HEK293T (cell line): ENCODE measurements at regions not wholly inside any gene's neighbourhood (a gene's known extent, or its start where the extent isn't known, plus 50 kb on each side); places are given as distances from the start of the nearest gene placed in this dataset.

Experiments used
- CTCF ChIA-PET: fragments of 350-600 bp; formaldehyde crosslinking; extraction: SDS; loops from one replicate; lab custom pipeline; 2021; ENCODE audit warnings: antibody characterized with exemption, inconsistent platforms; lab: Yijun Ruan, JAX
- POLR2A ChIA-PET: fragments of 350-600 bp; formaldehyde crosslinking; extraction: SDS; loops from one replicate; lab custom pipeline; 2020; ENCODE audit warnings: antibody characterized with exemption, inconsistent platforms; lab: Yijun Ruan, JAX
- DNase-seq: peaks from one replicate; pipeline ENCODE4 v3.0.0; 2012; ENCODE audit warnings: mixed read lengths; ENCODE audit errors: extremely low spot score
- ARNT ChIP-seq: fragments of 450-650 bp; IDR thresholded peaks from 2 replicates; pipeline ENCODE4 v1.6.1; 2017; ENCODE audit warnings: mild to moderate bottlenecking
- BHLHE40 ChIP-seq: fragments of 450-650 bp; IDR thresholded peaks from 2 replicates; pipeline ENCODE4 v1.6.1; 2016; ENCODE audit warnings: mild to moderate bottlenecking, moderate library complexity, borderline replicate concordance
- CTBP1 ChIP-seq: fragments of 450-650 bp; IDR thresholded peaks from 2 replicates; pipeline ENCODE4 v1.6.1; 2016; ENCODE audit warnings: borderline replicate concordance
- ELF4 ChIP-seq: fragments of 450-650 bp; IDR thresholded peaks from 2 replicates; pipeline ENCODE4 v1.6.1; 2017; ENCODE audit warnings: antibody characterized with exemption
- FOXA1 ChIP-seq: fragments of 450-650 bp; IDR thresholded peaks from 2 replicates; pipeline ENCODE4 v1.6.1; 2016; ENCODE audit warnings: mild to moderate bottlenecking
- FOXK2 ChIP-seq: fragments of 450-650 bp; IDR thresholded peaks from 2 replicates; pipeline ENCODE4 v1.6.1; 2016; ENCODE audit warnings: mild to moderate bottlenecking
- FOXM1 ChIP-seq: fragments of 450-650 bp; IDR thresholded peaks from 2 replicates; pipeline ENCODE4 v1.6.1; 2017; ENCODE audit warnings: mild to moderate bottlenecking, borderline replicate concordance
- HDGF ChIP-seq: fragments of 450-650 bp; IDR thresholded peaks from 2 replicates; pipeline ENCODE4 v1.6.1; 2017; ENCODE audit warnings: antibody characterized with exemption, borderline replicate concordance
- L3MBTL2 ChIP-seq: fragments of 450-650 bp; conservative IDR thresholded peaks from 2 replicates; pipeline ENCODE4 v1.6.1; 2016; ENCODE audit warnings: mild to moderate bottlenecking
- LEF1 ChIP-seq: fragments of 450-650 bp; IDR thresholded peaks from 2 replicates; pipeline ENCODE4 v1.6.1; 2017; ENCODE audit warnings: mild to moderate bottlenecking, borderline replicate concordance
- NFRKB ChIP-seq: fragments of 450-650 bp; IDR thresholded peaks from 2 replicates; pipeline ENCODE4 v1.6.1; 2016; ENCODE audit warnings: mild to moderate bottlenecking, moderate library complexity
- PKNOX1 ChIP-seq: fragments of 450-650 bp; IDR thresholded peaks from 2 replicates; pipeline ENCODE4 v1.6.1; 2016
- SP1 ChIP-seq: fragments of 450-650 bp; IDR thresholded peaks from 2 replicates; pipeline ENCODE4 v1.6.1; 2017
- SUZ12 ChIP-seq: fragments of 450-650 bp; IDR thresholded peaks from 2 replicates; pipeline ENCODE4 v1.6.1; 2016; ENCODE audit warnings: mild to moderate bottlenecking
- TARDBP ChIP-seq: fragments of 450-650 bp; IDR thresholded peaks from 2 replicates; pipeline ENCODE4 v1.6.1; 2016
- ZNF384 ChIP-seq: fragments of 450-650 bp; IDR thresholded peaks from 2 replicates; pipeline ENCODE4 v1.6.1; 2016

GRCh38 chr10:128316121-128316726 lies 190.0 kb upstream of the MKI67 start:
- CTCF ChIA-PET: no interaction called here
- no peak for DNase-seq
- TF ChIP-seq NFRKB (no peak), HDGF (no peak), FOXM1 (no peak), SUZ12 (no peak), PKNOX1 (no peak), L3MBTL2 (no peak), ARNT (no peak), ELF4 (no peak), TARDBP (no peak), LEF1 (no peak), BHLHE40 (no peak), ZNF384 (no peak), FOXK2 (no peak), CTBP1 (no peak), SP1 (no peak)
- POLR2A ChIA-PET: no interaction called here

- ChIA-PET POLR2A (no interaction called here), CTCF (no interaction called here)
- no peak for DNase-seq
- no peak for TF ChIP-seq LEF1
- TF ChIP-seq ARNT: no peak
- TF ChIP-seq HDGF: no peak
- TF ChIP-seq FOXA1: no peak
- no peak for TF ChIP-seq SUZ12
- TF ChIP-seq ZNF384: no peak
- TF ChIP-seq SP1: no peak
- TF ChIP-seq NFRKB: no peak
- no peak for TF ChIP-seq BHLHE40
- TF ChIP-seq FOXK2: no peak
- no peak for TF ChIP-seq L3MBTL2
- TF ChIP-seq TARDBP: no peak
- TF ChIP-seq PKNOX1: no peak
- no peak for TF ChIP-seq ELF4
- no peak for TF ChIP-seq CTBP1
- no peak for TF ChIP-seq FOXM1
These were observed 190.7 kb upstream of the MKI67 start for GRCh38 chr10:128316925-128317324.

- CTCF ChIA-PET: no interaction called here
- TF ChIP-seq HDGF: no peak
- TF ChIP-seq ZNF384: no peak
- no peak for TF ChIP-seq FOXK2
- TF ChIP-seq SP1: no peak
- TF ChIP-seq TARDBP: no peak
- TF ChIP-seq FOXA1: no peak
- TF ChIP-seq PKNOX1: no peak
- no peak for TF ChIP-seq L3MBTL2
- TF ChIP-seq CTBP1: no peak
- TF ChIP-seq NFRKB: no peak
- no peak for TF ChIP-seq LEF1
- no peak for TF ChIP-seq FOXM1
- DNase-seq: no peak
- POLR2A ChIA-PET: no interaction called here
These were observed 192.1 kb upstream of the MKI67 start for GRCh38 chr10:128318366-128318765.

- CTCF ChIA-PET: no interaction called here
- no peak for DNase-seq
- POLR2A ChIA-PET: no interaction called here
- TF ChIP-seq SP1: no peak
- no peak for TF ChIP-seq L3MBTL2
- TF ChIP-seq LEF1: no peak
- no peak for TF ChIP-seq FOXK2
- TF ChIP-seq NFRKB: no peak
These were observed 192.7 kb upstream of the MKI67 start for GRCh38 chr10:128318913-128319312.

GRCh38 chr10:128322106-128322505 lies 195.9 kb upstream of the MKI67 start:
- ChIA-PET POLR2A (no interaction called here), CTCF (no interaction called here)
- no peak for TF ChIP-seq SP1
- TF ChIP-seq L3MBTL2: no peak
- no peak for TF ChIP-seq SUZ12
- TF ChIP-seq HDGF: no peak
- TF ChIP-seq FOXK2: no peak
- no peak for TF ChIP-seq ARNT
- no peak for TF ChIP-seq CTBP1
- TF ChIP-seq TARDBP: no peak
- TF ChIP-seq FOXM1: no peak
- no peak for TF ChIP-seq NFRKB
- no peak for TF ChIP-seq LEF1
- no peak for TF ChIP-seq ZNF384
- no peak for TF ChIP-seq PKNOX1
- no peak for TF ChIP-seq BHLHE40
- TF ChIP-seq FOXA1: no peak
- no peak for TF ChIP-seq ELF4
- DNase-seq: no peak

- ChIA-PET CTCF (no interaction called here), POLR2A (no interaction called here)
- TF ChIP-seq L3MBTL2 (no peak), SP1 (no peak), NFRKB (no peak), HDGF (no peak), FOXK2 (no peak), SUZ12 (no peak), FOXA1 (no peak), LEF1 (no peak), CTBP1 (no peak), TARDBP (no peak), ZNF384 (no peak)
- no peak for DNase-seq
These were observed 196.7 kb upstream of the MKI67 start for GRCh38 chr10:128322950-128323349.
